Thymus (tissue), 11 donors: ENCODE measurements at regions not wholly inside any gene's neighbourhood (a gene's known extent, or its start where the extent isn't known, plus 50 kb on each side); places are given as distances from the start of the nearest gene placed in this dataset.

Experiments
- DNase-seq, 9 donors: peaks; one replicate each; pipeline ENCODE4 v3.0.0-alpha.2; 2013; ENCODE audit warnings: low spot score in 9 of 9, low read depth in 6 of 9, missing footprints in 1 of 9
- H3K27ac ChIP-seq, 2 donors: one replicate each; pipeline ENCODE4 v1.5.1; 2013; ENCODE audit warnings: control low read depth in 1 of 2, low read depth in 1 of 2, low read length in 1 of 2, mild to moderate bottlenecking in 1 of 2, moderate library complexity in 1 of 2
- H3K27me3 ChIP-seq, 2 donors: one replicate each; pipeline ENCODE4 v1.5.1; 2013; ENCODE audit warnings: low read length in 1 of 2; ENCODE audit not compliant: control insufficient read depth in 2 of 2, insufficient read depth in 1 of 2
- H3K36me3 ChIP-seq, 2 donors: one replicate each; pipeline ENCODE4 v1.5.1; 2013; ENCODE audit warnings: low read length in 1 of 2, mild to moderate bottlenecking in 1 of 2, moderate library complexity in 1 of 2; ENCODE audit not compliant: control insufficient read depth in 2 of 2, insufficient read depth in 2 of 2
- H3K4me1 ChIP-seq, 2 donors: one replicate each; pipeline ENCODE4 v1.5.1; 2013; ENCODE audit warnings: low read length in 2 of 2; ENCODE audit not compliant: control insufficient read depth in 2 of 2, insufficient read depth in 2 of 2
- H3K4me3 ChIP-seq, 2 donors: one replicate each; pipeline ENCODE4 v1.5.1; 2013; ENCODE audit warnings: low read length in 2 of 2, control low read depth in 1 of 2, mild to moderate bottlenecking in 1 of 2
- H3K9me3 ChIP-seq, 2 donors: one replicate each; pipeline ENCODE4 v1.5.1; 2013; ENCODE audit warnings: low read length in 1 of 2, mild to moderate bottlenecking in 1 of 2; ENCODE audit not compliant: control insufficient read depth in 2 of 2, insufficient read depth in 1 of 2
- WGBS: extraction: QIAGEN DNeasy Blood & Tissue Kit; methylation state at CpG from one replicate; pipeline ENCODE4 v1.1.7; 2013; 5-methylcytosine and 5-hydroxymethylcytosine counted together
- donor health status: healthy.

- Histone ChIP-seq H3K27ac (no peak overlapping the region), H3K9me3 (peaks cover 0 to 10% of the 10 kb centered on the region in 2 donors), H3K27me3 (no peaks in the 10 kb centered on the region), H3K36me3 (no peaks in the 10 kb centered on the region), H3K4me3 (no peak overlapping the region), H3K4me1 (no peaks in the 10 kb centered on the region)
- no peak for DNase-seq
- 95% methylated on average over 5 of the region's 5 CpGs for WGBS
Observed at GRCh38 chr3:164927728-164928127, 150.6 kb downstream of the SI start.

- 52% methylated on average over 2 of the region's 2 CpGs for WGBS
Observed at GRCh38 chr3:164918905-164919304, 159.4 kb downstream of the SI start.

GRCh38 chr3:164912916-164913315 lies 165.4 kb downstream of the SI start:
- Histone ChIP-seq H3K27ac (no peak overlapping the region), H3K9me3 (peaks cover 0 to 4% of the 10 kb centered on the region in 2 donors), H3K36me3 (no peaks in the 10 kb centered on the region), H3K4me3 (no peak overlapping the region), H3K27me3 (no peaks in the 10 kb centered on the region), H3K4me1 (no peaks in the 10 kb centered on the region)
- DNase-seq, result no peak
- WGBS, result 95% methylated on average over 2 of the region's 2 CpGs

More at GRCh38 chr3:164918905-164919304, 159.4 kb downstream of the SI start:
- no peaks in the 10 kb centered on the region for H3K36me3 ChIP-seq
- no peak for DNase-seq
- no peaks in the 10 kb centered on the region for H3K9me3 ChIP-seq
- no peak overlapping the region for H3K4me3 ChIP-seq
- H3K27ac ChIP-seq, result no peak overlapping the region
- H3K27me3 ChIP-seq, result no peaks in the 10 kb centered on the region
- H3K4me1 ChIP-seq, result no peaks in the 10 kb centered on the region

GRCh38 chr3:164903820-164904451 lies 174.4 kb downstream of the SI start:
- whole genome bisulfite sequencing, result 91% methylated on average over 5 of the region's 5 CpGs
- Histone ChIP-seq H3K36me3 (no peaks in the 10 kb centered on the region), H3K27me3 (no peaks in the 10 kb centered on the region), H3K9me3 (no peaks in the 10 kb centered on the region), H3K27ac (no peak overlapping the region), H3K4me1 (no peaks in the 10 kb centered on the region), H3K4me3 (no peak overlapping the region)
- DNase-seq, result no peak

- 81% methylated on average over 1 of the region's 1 CpG for WGBS
- Histone ChIP-seq H3K4me3 (no peak overlapping the region), H3K36me3 (no peaks in the 10 kb centered on the region), H3K4me1 (no peaks in the 10 kb centered on the region), H3K27ac (no peak overlapping the region), H3K27me3 (no peaks in the 10 kb centered on the region), H3K9me3 (no peaks in the 10 kb centered on the region)
- DNase-seq, result no peak
Observed at GRCh38 chr3:164897342-164897741, 181.0 kb downstream of the SI start.

- Histone ChIP-seq H3K36me3 (no peaks in the 10 kb centered on the region), H3K27ac (no peak overlapping the region), H3K9me3 (peaks cover 0 to 10% of the 10 kb centered on the region in 2 donors), H3K4me3 (no peak overlapping the region), H3K4me1 (no peaks in the 10 kb centered on the region), H3K27me3 (no peaks in the 10 kb centered on the region)
- no peak for DNase-seq
Observed at GRCh38 chr3:164890061-164890460, 188.2 kb downstream of the SI start.

GRCh38 chr3:164883171-164883570 lies 195.1 kb downstream of the SI start:
- no peaks in the 10 kb centered on the region for H3K4me1 ChIP-seq
- H3K36me3 ChIP-seq, result no peaks in the 10 kb centered on the region
- H3K27me3 ChIP-seq, result no peaks in the 10 kb centered on the region
- no peaks in the 10 kb centered on the region for H3K9me3 ChIP-seq
- H3K27ac ChIP-seq, result no peak overlapping the region
- no peak for DNase-seq
- H3K4me3 ChIP-seq, result no peak overlapping the region

GRCh38 chr3:164879201-164879600 lies 199.1 kb downstream of the SI start:
- 69% methylated on average over 4 of the region's 4 CpGs for WGBS
- no peaks in the 10 kb centered on the region for H3K27me3 ChIP-seq
- no peak for DNase-seq

GRCh38 chr3:164864454-164864853 lies 213.8 kb downstream of the SI start:
- 0% methylated on average over 1 of the region's 1 CpG for WGBS

More at GRCh38 chr3:164879201-164879600, 199.1 kb downstream of the SI start:
- Histone ChIP-seq H3K9me3 (no peaks in the 10 kb centered on the region), H3K36me3 (no peaks in the 10 kb centered on the region), H3K4me3 (no peak overlapping the region), H3K27ac (no peak overlapping the region), H3K4me1 (no peaks in the 10 kb centered on the region)

More at GRCh38 chr3:164864454-164864853, 213.8 kb downstream of the SI start:
- DNase-seq, result no peak
- Histone ChIP-seq H3K4me3 (no peak overlapping the region), H3K4me1 (no peaks in the 10 kb centered on the region), H3K36me3 (no peaks in the 10 kb centered on the region), H3K27ac (no peak overlapping the region), H3K9me3 (no peaks in the 10 kb centered on the region), H3K27me3 (no peaks in the 10 kb centered on the region)
